ENCODE measurements at regions not wholly inside any gene's neighbourhood (a gene's known extent, or its start where the extent isn't known, plus 50 kb on each side); places are given as distances from the start of the nearest gene placed in this dataset.

GRCh38 chr3:25119682-25120081 is 308.4 kb upstream of the RARB start:
- no peaks in the 10 kb centered on the region for H4K20me1 ChIP-seq (replicated peaks; ENCODE audit: insufficient read depth)
- H3K4me1 ChIP-seq (ENCODE audit: insufficient read depth) = no peaks in the 10 kb centered on the region
- no peak for DNase-seq (ENCODE audit: low spot score)
- no peaks in the 10 kb centered on the region for H3K27me3 ChIP-seq (ENCODE audit: insufficient read depth)
- Mint-ChIP-seq H3K27me3 (ENCODE audit: insufficient read depth, low read depth, poor library complexity) (no peaks in the 10 kb centered on the region), H3K4me3 (no peak overlapping the region), H3K27ac (no peak overlapping the region), H3K9me3 (no peaks in the 10 kb centered on the region), H3K36me3 (ENCODE audit: low read depth) (no peaks in the 10 kb centered on the region), H3K4me1 (no peaks in the 10 kb centered on the region)
- H3K27ac ChIP-seq (ENCODE audit: low read depth) = no peak overlapping the region
- H2AFZ ChIP-seq = no peak overlapping the region
- no peak for ATAC-seq
- no peaks in the 10 kb centered on the region for H3F3A ChIP-seq (replicated peaks; ENCODE audit: low read depth)
- no peak overlapping the region for H3K4me3 ChIP-seq
- H3K9me2 ChIP-seq (ENCODE audit: insufficient read depth) = peaks cover 11% of the 10 kb centered on the region
- TF ChIP-seq NANOG (IDR thresholded peaks at IDR 0.05; ENCODE audit: borderline replicate concordance) = no peak
- TF ChIP-seq CREB1 (CRISPR knock-in tag; IDR thresholded peaks at IDR 0.05; ENCODE audit: low read depth) = no peak
- TF ChIP-seq ETS1 (IDR thresholded peaks at IDR 0.05) = no peak
- no peak for TF ChIP-seq ZNF462 (CRISPR knock-in tag; IDR thresholded peaks at IDR 0.05)
- no peak for TF ChIP-seq POLR2AphosphoS5 (IDR thresholded peaks at IDR 0.05; ENCODE audit: low read depth)
- H3K79me2 ChIP-seq (replicated peaks; ENCODE audit: insufficient read depth) = no peaks in the 10 kb centered on the region
- H3K4me2 ChIP-seq = no peak overlapping the region
- H3K36me3 ChIP-seq (ENCODE audit: insufficient read depth) = no peaks in the 10 kb centered on the region

DNA sequence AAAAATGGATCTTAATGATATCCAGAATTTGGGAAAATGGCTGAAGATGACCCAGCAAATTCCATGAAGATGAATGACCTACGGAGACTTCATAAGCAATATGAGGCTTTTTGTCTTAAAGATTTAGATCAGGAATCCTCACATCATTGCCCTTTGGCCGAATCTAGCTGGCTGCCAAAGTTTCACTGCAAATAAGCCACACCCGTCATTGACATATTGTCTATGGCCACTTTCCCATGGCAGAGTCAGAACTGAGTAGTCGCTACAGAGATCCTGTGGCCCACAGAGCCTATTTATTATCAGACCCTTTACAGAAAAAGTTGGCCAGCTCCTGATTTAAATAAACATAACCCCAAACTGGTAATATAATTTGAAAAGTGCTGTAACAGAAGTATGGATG is 307.4 kb upstream of the RARB start:
- H3K4me3 Mint-ChIP-seq = no peak overlapping the region
- no peaks in the 10 kb centered on the region for H3K36me3 Mint-ChIP-seq (ENCODE audit: low read depth)
- no peaks in the 10 kb centered on the region for H3K79me2 ChIP-seq (replicated peaks; ENCODE audit: insufficient read depth)
- no peak overlapping the region for H3K4me3 ChIP-seq
- no peaks in the 10 kb centered on the region for H4K20me1 ChIP-seq (replicated peaks; ENCODE audit: insufficient read depth)
- no peaks in the 10 kb centered on the region for H3F3A ChIP-seq (replicated peaks; ENCODE audit: low read depth)
- H3K27me3 Mint-ChIP-seq (ENCODE audit: insufficient read depth, low read depth, poor library complexity) = peaks cover 3% of the 10 kb centered on the region
- H3K27ac Mint-ChIP-seq = no peak overlapping the region
- no peak overlapping the region for H3K4me2 ChIP-seq
- no peak for ATAC-seq
- H3K27me3 ChIP-seq (ENCODE audit: insufficient read depth) = no peaks in the 10 kb centered on the region
- no peaks in the 10 kb centered on the region for H3K9me3 Mint-ChIP-seq
- no peak for DNase-seq (ENCODE audit: low spot score)
- H2AFZ ChIP-seq = no peak overlapping the region
- H3K4me1 Mint-ChIP-seq = peaks cover 5% of the 10 kb centered on the region; the same call in 2 of the 3 replicates
- peaks cover 4% of the 10 kb centered on the region for H3K4me1 ChIP-seq (ENCODE audit: insufficient read depth)
- H3K27ac ChIP-seq (ENCODE audit: low read depth) = no peak overlapping the region
- peaks cover 11% of the 10 kb centered on the region for H3K9me2 ChIP-seq (ENCODE audit: insufficient read depth)
- no peaks in the 10 kb centered on the region for H3K36me3 ChIP-seq (ENCODE audit: insufficient read depth)
- TF ChIP-seq STAT1 (IDR thresholded peaks at IDR 0.05; ENCODE audit: unreplicated experiment) (no peak), EZH2 (IDR thresholded peaks at IDR 0.05; ENCODE audit: low read depth, unreplicated experiment) (no peak), ETS1 (IDR thresholded peaks at IDR 0.05) (no peak)
